CD4-positive, alpha-beta memory T cell (primary cell): ENCODE measurements at regions not wholly inside any gene's neighbourhood (a gene's known extent, or its start where the extent isn't known, plus 50 kb on each side); places are given as distances from the start of the nearest gene placed in this dataset.
"Not testable (repeated sequence)": the region's sequence is repeated elsewhere in the genome, so short reads cannot be mapped to it uniquely, and the experiment has no call there.

Experiments
- CTCF ChIA-PET: fragments of 350-600 bp; sonication (Branson Sonifier 250); formaldehyde crosslinking; loops from one replicate; lab custom pipeline; 2021; ENCODE audit warnings: inconsistent platforms; ENCODE audit not compliant: partially characterized antibody; lab: Charles Lee
- POLR2A ChIA-PET: fragments of 350-600 bp; sonication (Branson Sonifier 250); formaldehyde crosslinking; loops from one replicate; lab custom pipeline; 2021; ENCODE audit not compliant: partially characterized antibody; lab: Charles Lee
- DNase-seq, 5 donors: peaks; one replicate each; pipeline versions ENCODE4 v3.0.0 to v3.0.0-alpha.2; 2020 to 2022; ENCODE audit warnings: mixed read lengths in 1 of 5
- H3K27ac ChIP-seq: one replicate; pipeline ENCODE4 v1.7.0; 2013; ENCODE audit warnings: low read depth, low read length
- H3K27me3 ChIP-seq: 2 replicates; pipeline ENCODE4 v1.7.0; 2013; ENCODE audit warnings: mild to moderate bottlenecking, low read length, moderate library complexity; ENCODE audit not compliant: insufficient read depth
- H3K36me3 ChIP-seq: 2 replicates; pipeline ENCODE4 v1.7.0; 2013; ENCODE audit warnings: mild to moderate bottlenecking, low read length, moderate library complexity; ENCODE audit not compliant: insufficient read depth
- H3K4me1 ChIP-seq: 2 replicates; pipeline ENCODE4 v1.7.0; 2013; ENCODE audit warnings: mild to moderate bottlenecking, low read length, moderate library complexity; ENCODE audit not compliant: insufficient read depth
- H3K4me3 ChIP-seq, 2 donors: one replicate each; pipeline ENCODE4 v1.7.0; 2013; ENCODE audit warnings: low read length in 2 of 2, mild to moderate bottlenecking in 1 of 2
- H3K9me3 ChIP-seq, 2 donors: one replicate each; pipeline ENCODE4 v1.7.0; 2013; ENCODE audit warnings: low read length in 2 of 2, control low read depth in 1 of 2; ENCODE audit not compliant: control insufficient read depth in 1 of 2
- H3K27ac Mint-ChIP-seq, 7 donors: one replicate each; pipeline ENCODE4 v1.8.0; 2020 to 2021; ENCODE audit warnings: mixed read lengths in 7 of 7, mild to moderate bottlenecking in 6 of 7, inconsistent platforms in 3 of 7, moderate library complexity in 3 of 7
- H3K27me3 Mint-ChIP-seq, 2 donors: one replicate each; pipeline ENCODE4 v1.8.0; 2020 to 2021; ENCODE audit warnings: mixed read lengths in 2 of 2
- H3K36me3 Mint-ChIP-seq, 2 donors: one replicate each; pipeline ENCODE4 v1.8.0; 2020 to 2021; ENCODE audit warnings: mixed read lengths in 2 of 2, inconsistent platforms in 1 of 2, mild to moderate bottlenecking in 1 of 2
- H3K4me1 Mint-ChIP-seq, 4 donors: one replicate each; pipeline ENCODE4 v1.8.0; 2020 to 2021; ENCODE audit warnings: mixed read lengths in 4 of 4, mild to moderate bottlenecking in 1 of 4
- H3K4me3 Mint-ChIP-seq, 8 donors: one replicate each; pipeline ENCODE4 v1.8.0; 2020 to 2021; ENCODE audit warnings: mixed read lengths in 8 of 8, mild to moderate bottlenecking in 7 of 8, moderate library complexity in 6 of 8, inconsistent platforms in 3 of 8
- H3K9me3 Mint-ChIP-seq, 8 donors: one replicate each; pipeline ENCODE4 v1.8.0; 2020 to 2021; ENCODE audit warnings: mixed read lengths in 8 of 8, mild to moderate bottlenecking in 5 of 8, inconsistent platforms in 3 of 8, moderate library complexity in 1 of 8
- intact Hi-C: fragments of 100-400 bp; cut with micrococcal nuclease; formaldehyde crosslinking; loops from one replicate; pipeline ENCODE4 v1.15.1; 2023

- H3K27me3 Mint-ChIP-seq, H3K4me1 ChIP-seq, H3K4me3 ChIP-seq, DNase-seq, H3K27me3 ChIP-seq, intact Hi-C loops, H3K4me1 Mint-ChIP-seq, H3K36me3 Mint-ChIP-seq, H3K36me3 ChIP-seq, H3K4me3 Mint-ChIP-seq, H3K9me3 ChIP-seq, POLR2A ChIA-PET, H3K27ac ChIP-seq, H3K27ac Mint-ChIP-seq, CTCF ChIA-PET: not testable (repeated sequence)
- H3K9me3 Mint-ChIP-seq, result peaks cover 0 to 18% (median 10%) of the 10 kb centered on the region in 8 donors
These were observed 119.0 kb downstream of the BMP4 start for GRCh38 chr14:53837656-53838055.

- no peak overlapping the region for H3K27ac Mint-ChIP-seq
These were observed 120.1 kb downstream of the BMP4 start for GRCh38 chr14:53836551-53836950.

GRCh38 chr14:53828820-53829219 lies 127.8 kb downstream of the BMP4 start:
- Mint-ChIP-seq H3K27ac (no peak overlapping the region), H3K36me3 (no peaks in the 10 kb centered on the region), H3K4me1 (no peaks in the 10 kb centered on the region), H3K4me3 (no peak overlapping the region), H3K27me3 (no peaks in the 10 kb centered on the region), H3K9me3 (peaks cover 0 to 9% (median 3%) of the 10 kb centered on the region in 8 donors)
- ChIA-PET POLR2A (no interaction called here), CTCF (no interaction called here)
- Histone ChIP-seq H3K9me3 (no peaks in the 10 kb centered on the region), H3K4me1 (no peaks in the 10 kb centered on the region), H3K4me3 (no peak overlapping the region), H3K27me3 (no peaks in the 10 kb centered on the region), H3K36me3 (no peaks in the 10 kb centered on the region), H3K27ac (no peak overlapping the region)
- intact Hi-C loops, result no loop called here
- no peak for DNase-seq

More at GRCh38 chr14:53836551-53836950, 120.1 kb downstream of the BMP4 start:
- no peaks in the 10 kb centered on the region for H3K4me1 Mint-ChIP-seq
- H3K27me3 Mint-ChIP-seq, result no peaks in the 10 kb centered on the region
- H3K4me3 Mint-ChIP-seq, result no peak overlapping the region
- intact Hi-C loops, result no loop called here
- H3K27ac ChIP-seq, result no peak overlapping the region
- no peak overlapping the region for H3K4me3 ChIP-seq
- peaks cover 2 to 18% (median 10%) of the 10 kb centered on the region in 8 donors for H3K9me3 Mint-ChIP-seq
- ChIA-PET POLR2A (no interaction called here), CTCF (no interaction called here)
- no peak for DNase-seq
- no peaks in the 10 kb centered on the region for H3K27me3 ChIP-seq
- H3K36me3 Mint-ChIP-seq, result no peaks in the 10 kb centered on the region
- no peaks in the 10 kb centered on the region for H3K4me1 ChIP-seq
- H3K9me3 ChIP-seq, result no peaks in the 10 kb centered on the region
- no peaks in the 10 kb centered on the region for H3K36me3 ChIP-seq

- no peaks in the 10 kb centered on the region for H3K27me3 ChIP-seq
- Mint-ChIP-seq H3K4me1 (no peaks in the 10 kb centered on the region), H3K36me3 (no peaks in the 10 kb centered on the region), H3K4me3 (no peak overlapping the region), H3K27me3 (no peaks in the 10 kb centered on the region), H3K9me3 (peaks cover 0 to 8% (median 1%) of the 10 kb centered on the region in 8 donors), H3K27ac (no peak overlapping the region)
- intact Hi-C loops, result no loop called here
- no peaks in the 10 kb centered on the region for H3K4me1 ChIP-seq
- H3K36me3 ChIP-seq, result no peaks in the 10 kb centered on the region
- H3K27ac ChIP-seq, result no peak overlapping the region
- DNase-seq, result no peak
- H3K9me3 ChIP-seq, result no peaks in the 10 kb centered on the region
- H3K4me3 ChIP-seq, result no peak overlapping the region
- POLR2A ChIA-PET, result no interaction called here
- CTCF ChIA-PET, result no interaction called here
These were observed 132.6 kb downstream of the BMP4 start for GRCh38 chr14:53824061-53824460.

GRCh38 chr14:53814392-53814791 lies 142.2 kb downstream of the BMP4 start:
- ChIA-PET POLR2A (no interaction called here), CTCF (no interaction called here)
- H3K4me1 Mint-ChIP-seq, result no peaks in the 10 kb centered on the region
- Histone ChIP-seq H3K9me3 (no peaks in the 10 kb centered on the region), H3K36me3 (no peaks in the 10 kb centered on the region), H3K4me1 (no peaks in the 10 kb centered on the region), H3K27me3 (no peaks in the 10 kb centered on the region), H3K27ac (no peak overlapping the region), H3K4me3 (no peak overlapping the region)
- intact Hi-C loops, result no loop called here
- H3K4me3 Mint-ChIP-seq, result no peak overlapping the region
- H3K36me3 Mint-ChIP-seq, result no peaks in the 10 kb centered on the region
- DNase-seq, result no peak
- H3K27me3 Mint-ChIP-seq, result peaks cover 0 to 2% of the 10 kb centered on the region in 2 donors
- no peak overlapping the region for H3K27ac Mint-ChIP-seq
- peaks cover 0 to 6% (median under 1%) of the 10 kb centered on the region in 8 donors for H3K9me3 Mint-ChIP-seq

- H3K4me1 Mint-ChIP-seq, result no peaks in the 10 kb centered on the region
- Histone ChIP-seq H3K4me1 (no peaks in the 10 kb centered on the region), H3K36me3 (no peaks in the 10 kb centered on the region), H3K4me3 (no peak overlapping the region), H3K27me3 (no peaks in the 10 kb centered on the region), H3K9me3 (no peaks in the 10 kb centered on the region), H3K27ac (no peak overlapping the region)
- H3K9me3 Mint-ChIP-seq, result peaks cover 0 to 8% (median under 1%) of the 10 kb centered on the region in 8 donors
- H3K36me3 Mint-ChIP-seq, result no peaks in the 10 kb centered on the region
- no peak for DNase-seq
- no peaks in the 10 kb centered on the region for H3K27me3 Mint-ChIP-seq
- CTCF ChIA-PET, result no interaction called here
- no peak overlapping the region for H3K27ac Mint-ChIP-seq
- H3K4me3 Mint-ChIP-seq, result no peak overlapping the region
- intact Hi-C loops, result no loop called here
- POLR2A ChIA-PET, result no interaction called here
These were observed 146.4 kb downstream of the BMP4 start for GRCh38 chr14:53810221-53810620.

GRCh38 chr14:53808042-53808441 lies 148.6 kb downstream of the BMP4 start:
- CTCF ChIA-PET, result no interaction called here
- no peaks in the 10 kb centered on the region for H3K4me1 ChIP-seq
- no peaks in the 10 kb centered on the region for H3K36me3 ChIP-seq
- no peaks in the 10 kb centered on the region for H3K27me3 ChIP-seq
- H3K9me3 ChIP-seq, result no peaks in the 10 kb centered on the region
- no peak overlapping the region for H3K27ac ChIP-seq
- POLR2A ChIA-PET, result no interaction called here
- Mint-ChIP-seq H3K36me3 (no peaks in the 10 kb centered on the region), H3K4me3 (no peak overlapping the region), H3K27me3 (no peaks in the 10 kb centered on the region), H3K4me1 (no peaks in the 10 kb centered on the region), H3K9me3 (peaks cover 2 to 12% (median 5%) of the 10 kb centered on the region in 8 donors), H3K27ac (no peak overlapping the region)
- no peak for DNase-seq
- intact Hi-C loops, result no loop called here
- no peak overlapping the region for H3K4me3 ChIP-seq

GRCh38 chr14:53807542-53807941 lies 149.1 kb downstream of the BMP4 start:
- POLR2A ChIA-PET, result no interaction called here
- CTCF ChIA-PET, result no interaction called here

More at GRCh38 chr14:53807542-53807941, 149.1 kb downstream of the BMP4 start:
- Histone ChIP-seq H3K4me1 (no peaks in the 10 kb centered on the region), H3K27ac (no peak overlapping the region), H3K27me3 (no peaks in the 10 kb centered on the region), H3K9me3 (no peaks in the 10 kb centered on the region), H3K36me3 (no peaks in the 10 kb centered on the region), H3K4me3 (no peak overlapping the region)
- Mint-ChIP-seq H3K27me3 (no peaks in the 10 kb centered on the region), H3K4me1 (no peaks in the 10 kb centered on the region), H3K36me3 (no peaks in the 10 kb centered on the region), H3K9me3 (peaks cover 2 to 12% (median 8%) of the 10 kb centered on the region in 8 donors), H3K4me3 (no peak overlapping the region), H3K27ac (no peak overlapping the region)
- intact Hi-C loops, result no loop called here
- DNase-seq, result no peak
